HL-60 (cell line): ENCODE measurements at regions not wholly inside any gene's neighbourhood (a gene's known extent, or its start where the extent isn't known, plus 50 kb on each side); places are given as distances from the start of the nearest gene placed in this dataset.

Source experiments
- DNase-seq, 2 experiments: peaks; one replicate each; pipeline ENCODE4 v3.0.0-alpha.2; 2010 to 2020; ENCODE audit warnings: low read depth in 1 of 2, low spot score in 1 of 2
- H3K27ac ChIP-seq: fragments of 250-450 bp; sonication (Bioruptor Pico); replicated peaks from 2 replicates; pipeline ENCODE4 v1.5.1; 2020; ENCODE audit warnings: mild to moderate bottlenecking, moderate library complexity
- H3K27me3 ChIP-seq: fragments of 250-450 bp; sonication (Bioruptor Pico); 2 replicates; pipeline ENCODE4 v1.5.1; 2021; ENCODE audit warnings: mild to moderate bottlenecking, moderate library complexity; ENCODE audit not compliant: insufficient read depth, poor library complexity, severe bottlenecking
- H3K4me3 ChIP-seq: replicated peaks from 2 replicates; pipeline ENCODE4 v1.5.1; 2011; ENCODE audit warnings: mild to moderate bottlenecking, control low read depth, low read length; ENCODE audit not compliant: insufficient read depth
- GABPA ChIP-seq: IDR thresholded peaks from 2 replicates; pipeline ENCODE4 v1.6.1; 2012; ENCODE audit warnings: low read depth
- POLR2AphosphoS5 ChIP-seq: IDR thresholded peaks from 2 replicates; pipeline ENCODE4 v1.6.1; 2012; ENCODE audit warnings: low read depth
- REST ChIP-seq: IDR thresholded peaks from 2 replicates; pipeline ENCODE4 v1.6.1; 2012; ENCODE audit warnings: low read depth; ENCODE audit not compliant: insufficient replicate concordance
- SPI1 ChIP-seq: IDR thresholded peaks from 2 replicates; pipeline ENCODE4 v1.6.1; 2012; ENCODE audit warnings: low read depth, mild to moderate bottlenecking, borderline replicate concordance
- TF ChIP-seq, protein P1 (sequence below): IDR thresholded peaks from one replicate; pipeline ENCODE4 v1.5.1; 2011; ENCODE audit warnings: low read length, control low read depth, inconsistent platforms; ENCODE audit not compliant: insufficient read depth

- TF ChIP-seq SPI1 (no peak), GABPA (no peak), REST (no peak), POLR2AphosphoS5 (no peak)
- TF ChIP-seq, protein P1, sequence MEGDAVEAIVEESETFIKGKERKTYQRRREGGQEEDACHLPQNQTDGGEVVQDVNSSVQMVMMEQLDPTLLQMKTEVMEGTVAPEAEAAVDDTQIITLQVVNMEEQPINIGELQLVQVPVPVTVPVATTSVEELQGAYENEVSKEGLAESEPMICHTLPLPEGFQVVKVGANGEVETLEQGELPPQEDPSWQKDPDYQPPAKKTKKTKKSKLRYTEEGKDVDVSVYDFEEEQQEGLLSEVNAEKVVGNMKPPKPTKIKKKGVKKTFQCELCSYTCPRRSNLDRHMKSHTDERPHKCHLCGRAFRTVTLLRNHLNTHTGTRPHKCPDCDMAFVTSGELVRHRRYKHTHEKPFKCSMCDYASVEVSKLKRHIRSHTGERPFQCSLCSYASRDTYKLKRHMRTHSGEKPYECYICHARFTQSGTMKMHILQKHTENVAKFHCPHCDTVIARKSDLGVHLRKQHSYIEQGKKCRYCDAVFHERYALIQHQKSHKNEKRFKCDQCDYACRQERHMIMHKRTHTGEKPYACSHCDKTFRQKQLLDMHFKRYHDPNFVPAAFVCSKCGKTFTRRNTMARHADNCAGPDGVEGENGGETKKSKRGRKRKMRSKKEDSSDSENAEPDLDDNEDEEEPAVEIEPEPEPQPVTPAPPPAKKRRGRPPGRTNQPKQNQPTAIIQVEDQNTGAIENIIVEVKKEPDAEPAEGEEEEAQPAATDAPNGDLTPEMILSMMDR: no peak
- Histone ChIP-seq H3K4me3 (no peak overlapping the region), H3K27me3 (no peaks in the 10 kb centered on the region), H3K27ac (peak overlapping the region; percentile 94; the same call in 1 of the 2 replicates)
- no peak for DNase-seq
Observed at GRCh38 chr1:229030630-229031029, 240.3 kb upstream of the RAB4A start.

DNA sequence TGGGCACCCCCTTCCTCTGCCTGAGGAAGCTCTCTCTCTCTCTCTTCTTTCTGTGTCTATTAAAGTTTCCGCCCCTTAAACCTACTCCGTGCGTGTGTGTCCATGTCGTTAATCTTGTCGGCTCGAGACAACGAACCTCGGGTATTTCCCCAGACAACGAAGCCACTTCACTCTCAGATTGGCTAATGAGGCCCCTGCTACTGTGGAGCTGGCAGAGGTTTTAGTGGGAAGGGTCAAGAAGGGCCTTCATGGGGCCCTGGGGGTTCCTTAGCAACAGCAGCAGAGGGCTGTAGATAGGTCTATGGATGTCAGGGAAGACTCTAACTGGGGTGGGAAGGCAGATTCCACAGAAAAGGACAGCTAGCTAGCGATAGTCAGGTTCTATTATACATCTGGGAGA is 239.8 kb upstream of the RAB4A start:
- no peaks in the 10 kb centered on the region for H3K27me3 ChIP-seq
- TF ChIP-seq POLR2AphosphoS5 (no peak), GABPA (no peak), REST (no peak), SPI1 (no peak)
- TF ChIP-seq, protein P1: no peak
- no peak overlapping the region for H3K4me3 ChIP-seq
- DNase-seq: no peak
- no peak overlapping the region for H3K27ac ChIP-seq

GRCh38 chr1:229031481-229032341 is 239.2 kb upstream of the RAB4A start:
- no peaks in the 10 kb centered on the region for H3K27me3 ChIP-seq
- no peak overlapping the region for H3K27ac ChIP-seq
- no peak overlapping the region for H3K4me3 ChIP-seq
- DNase-seq: no peak
- TF ChIP-seq GABPA: no peak
- TF ChIP-seq, protein P1: no peak
- no peak for TF ChIP-seq REST
- no peak for TF ChIP-seq SPI1
- TF ChIP-seq POLR2AphosphoS5: no peak
